ENCODE measurements at regions not wholly inside any gene's neighbourhood (a gene's known extent, or its start where the extent isn't known, plus 50 kb on each side); places are given as distances from the start of the nearest gene placed in this dataset.

DNA sequence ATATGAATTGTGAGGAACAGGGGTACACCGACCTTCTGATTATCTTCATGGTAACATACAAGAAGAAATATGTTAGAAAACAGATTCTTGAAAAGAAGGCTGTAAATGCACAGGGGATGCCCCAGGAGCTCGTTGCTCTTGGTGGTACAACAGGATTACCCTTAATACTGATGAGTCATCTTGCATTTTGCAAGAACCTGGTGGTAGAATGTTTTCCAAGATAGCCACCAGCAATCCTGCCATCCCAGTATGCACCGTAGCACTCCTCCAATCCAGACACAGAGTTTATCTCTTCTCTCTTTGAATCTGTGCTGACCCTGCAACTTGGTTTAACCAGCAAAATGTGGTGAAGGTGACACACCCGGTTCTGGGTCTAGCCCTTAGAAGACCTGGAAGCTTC, 238.3 kb downstream of the EN1 start:
- TF ChIP-seq, protein P1, sequence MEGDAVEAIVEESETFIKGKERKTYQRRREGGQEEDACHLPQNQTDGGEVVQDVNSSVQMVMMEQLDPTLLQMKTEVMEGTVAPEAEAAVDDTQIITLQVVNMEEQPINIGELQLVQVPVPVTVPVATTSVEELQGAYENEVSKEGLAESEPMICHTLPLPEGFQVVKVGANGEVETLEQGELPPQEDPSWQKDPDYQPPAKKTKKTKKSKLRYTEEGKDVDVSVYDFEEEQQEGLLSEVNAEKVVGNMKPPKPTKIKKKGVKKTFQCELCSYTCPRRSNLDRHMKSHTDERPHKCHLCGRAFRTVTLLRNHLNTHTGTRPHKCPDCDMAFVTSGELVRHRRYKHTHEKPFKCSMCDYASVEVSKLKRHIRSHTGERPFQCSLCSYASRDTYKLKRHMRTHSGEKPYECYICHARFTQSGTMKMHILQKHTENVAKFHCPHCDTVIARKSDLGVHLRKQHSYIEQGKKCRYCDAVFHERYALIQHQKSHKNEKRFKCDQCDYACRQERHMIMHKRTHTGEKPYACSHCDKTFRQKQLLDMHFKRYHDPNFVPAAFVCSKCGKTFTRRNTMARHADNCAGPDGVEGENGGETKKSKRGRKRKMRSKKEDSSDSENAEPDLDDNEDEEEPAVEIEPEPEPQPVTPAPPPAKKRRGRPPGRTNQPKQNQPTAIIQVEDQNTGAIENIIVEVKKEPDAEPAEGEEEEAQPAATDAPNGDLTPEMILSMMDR (conservative IDR thresholded peaks at IDR 0.05; ENCODE audit: low read depth, low read length) = no peak
- no peak for TF ChIP-seq EZH2 (IDR thresholded peaks at IDR 0.05; ENCODE audit: borderline replicate concordance, low read depth, low read length, poor library complexity, severe bottlenecking)

Data from A673 (cell line).